Progenitor cell of endocrine pancreas (in vitro differentiated cells): ENCODE measurements at regions not wholly inside any gene's neighbourhood (a gene's known extent, or its start where the extent isn't known, plus 50 kb on each side); places are given as distances from the start of the nearest gene placed in this dataset.

Source experiments
- DNase-seq: peaks from one replicate; pipeline ENCODE4 v3.0.0; 2021; ENCODE audit warnings: low spot score; ENCODE audit not compliant: unreplicated experiment
- H3K27ac Mint-ChIP-seq: 2 replicates; pipeline ENCODE4 v1.8.0; 2021; ENCODE audit warnings: mild to moderate bottlenecking, moderate library complexity, mixed read lengths
- H3K27me3 Mint-ChIP-seq: 2 replicates; pipeline ENCODE4 v1.8.0; 2021; ENCODE audit warnings: mixed read lengths
- H3K36me3 Mint-ChIP-seq: 2 replicates; pipeline ENCODE4 v1.8.0; 2022; ENCODE audit warnings: mixed read lengths; ENCODE audit not compliant: insufficient read depth
- H3K4me1 Mint-ChIP-seq: 2 replicates; pipeline ENCODE4 v1.8.0; 2021; ENCODE audit warnings: low read depth, mixed read lengths
- H3K4me3 Mint-ChIP-seq: 2 replicates; pipeline ENCODE4 v1.8.0; 2021; ENCODE audit warnings: low read depth, mild to moderate bottlenecking, moderate library complexity, mixed read lengths
- H3K9me3 Mint-ChIP-seq: 2 replicates; pipeline ENCODE4 v1.8.0; 2021; ENCODE audit warnings: low read depth, mixed read lengths
- CTCF ChIP-seq: fragments of 200-600 bp; sonication (generic); IDR thresholded peaks from one replicate; pipeline ENCODE4 v1.5.0; 2021; ENCODE audit warnings: antibody characterized with exemption, mild to moderate bottlenecking; ENCODE audit not compliant: unreplicated experiment

GRCh38 chr21:18907076-18907475 lies 503.5 kb upstream of the TMPRSS15 start:
- no peak overlapping the region for H3K27ac Mint-ChIP-seq
- no peak overlapping the region for H3K4me3 Mint-ChIP-seq
- no peaks in the 10 kb centered on the region for H3K36me3 Mint-ChIP-seq

GRCh38 chr21:18908641-18909040 lies 505.1 kb upstream of the TMPRSS15 start:
- no peaks in the 10 kb centered on the region for H3K36me3 Mint-ChIP-seq
- DNase-seq, result no peak
- no peaks in the 10 kb centered on the region for H3K4me1 Mint-ChIP-seq
- H3K27ac Mint-ChIP-seq, result no peak overlapping the region
- no peak overlapping the region for H3K4me3 Mint-ChIP-seq
- peaks cover 2% of the 10 kb centered on the region for H3K9me3 Mint-ChIP-seq
- no peak for TF ChIP-seq CTCF
- no peaks in the 10 kb centered on the region for H3K27me3 Mint-ChIP-seq

More at GRCh38 chr21:18907076-18907475, 503.5 kb upstream of the TMPRSS15 start:
- DNase-seq, result no peak
- H3K4me1 Mint-ChIP-seq, result no peaks in the 10 kb centered on the region
- H3K9me3 Mint-ChIP-seq, result peaks cover 2% of the 10 kb centered on the region
- TF ChIP-seq CTCF, result no peak
- no peaks in the 10 kb centered on the region for H3K27me3 Mint-ChIP-seq

- Mint-ChIP-seq H3K4me1 (peaks cover 1% of the 10 kb centered on the region), H3K4me3 (no peak overlapping the region), H3K27ac (no peak overlapping the region), H3K27me3 (no peaks in the 10 kb centered on the region), H3K9me3 (peaks cover 2% of the 10 kb centered on the region), H3K36me3 (no peaks in the 10 kb centered on the region)
- DNase-seq, result no peak
- no peak for TF ChIP-seq CTCF
Measured at GRCh38 chr21:18913914-18914313, 510.3 kb upstream of the TMPRSS15 start.

- no peak for TF ChIP-seq CTCF
- peaks cover 1% of the 10 kb centered on the region for H3K4me1 Mint-ChIP-seq
- no peak overlapping the region for H3K4me3 Mint-ChIP-seq
- DNase-seq, result no peak
- peaks cover 2% of the 10 kb centered on the region for H3K9me3 Mint-ChIP-seq
- H3K36me3 Mint-ChIP-seq, result no peaks in the 10 kb centered on the region
- no peak overlapping the region for H3K27ac Mint-ChIP-seq
- H3K27me3 Mint-ChIP-seq, result no peaks in the 10 kb centered on the region
Measured at GRCh38 chr21:18914570-18914969, 511.0 kb upstream of the TMPRSS15 start.

GRCh38 chr21:18917622-18918021 lies 514.0 kb upstream of the TMPRSS15 start:
- H3K36me3 Mint-ChIP-seq, result no peaks in the 10 kb centered on the region
- no peak overlapping the region for H3K27ac Mint-ChIP-seq
- H3K9me3 Mint-ChIP-seq, result no peaks in the 10 kb centered on the region

More at GRCh38 chr21:18917622-18918021, 514.0 kb upstream of the TMPRSS15 start:
- TF ChIP-seq CTCF, result no peak
- Mint-ChIP-seq H3K4me3 (no peak overlapping the region), H3K27me3 (no peaks in the 10 kb centered on the region), H3K4me1 (peaks cover 1% of the 10 kb centered on the region)
- no peak for DNase-seq
